ENCODE measurements at regions not wholly inside any gene's neighbourhood (a gene's known extent, or its start where the extent isn't known, plus 50 kb on each side); places are given as distances from the start of the nearest gene placed in this dataset.
A peak's percentile ranks its signal among the peaks of the same experiment; 100 is the strongest.

DNA sequence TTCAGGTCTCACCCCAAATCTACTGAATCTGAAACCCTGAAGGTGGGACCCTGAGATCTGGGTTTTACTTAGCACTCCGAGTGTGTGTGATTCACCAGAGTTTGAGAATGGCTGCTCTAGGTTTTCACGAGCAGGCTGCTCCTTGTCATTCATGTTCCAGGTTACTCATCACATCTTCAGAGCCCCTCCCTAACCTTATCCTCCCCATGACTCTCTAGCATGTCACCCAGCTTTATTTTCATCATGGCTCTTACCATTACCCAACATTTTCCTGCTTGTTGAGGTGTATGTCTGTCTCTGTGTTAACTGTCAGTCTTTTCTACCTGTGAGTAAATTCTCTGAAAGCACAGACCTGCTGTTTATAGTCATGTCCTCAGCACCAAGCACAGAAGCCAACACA is 319.2 kb downstream of the NSG2 start:
- TF ChIP-seq PPARA (CRISPR knock-in tag; IDR thresholded peaks at IDR 0.05; ENCODE audit: borderline replicate concordance) (no peak), CSDC2 (CRISPR knock-in tag; IDR thresholded peaks at IDR 0.05) (no peak), ARNTL (CRISPR knock-in tag; IDR thresholded peaks at IDR 0.05; ENCODE audit: borderline replicate concordance, low read depth) (no peak), ESRRG (CRISPR knock-in tag; IDR thresholded peaks at IDR 0.05) (no peak), TCF4 (CRISPR knock-in tag; IDR thresholded peaks at IDR 0.05; ENCODE audit: borderline replicate concordance) (no peak), OSR1 (CRISPR knock-in tag; IDR thresholded peaks at IDR 0.05) (no peak), TOX (CRISPR knock-in tag; IDR thresholded peaks at IDR 0.05; ENCODE audit: borderline replicate concordance) (no peak), ISL1 (CRISPR knock-in tag; IDR thresholded peaks at IDR 0.05) (no peak), GLIS3 (CRISPR knock-in tag; IDR thresholded peaks at IDR 0.05) (no peak)
- TF ChIP-seq, protein P1, sequence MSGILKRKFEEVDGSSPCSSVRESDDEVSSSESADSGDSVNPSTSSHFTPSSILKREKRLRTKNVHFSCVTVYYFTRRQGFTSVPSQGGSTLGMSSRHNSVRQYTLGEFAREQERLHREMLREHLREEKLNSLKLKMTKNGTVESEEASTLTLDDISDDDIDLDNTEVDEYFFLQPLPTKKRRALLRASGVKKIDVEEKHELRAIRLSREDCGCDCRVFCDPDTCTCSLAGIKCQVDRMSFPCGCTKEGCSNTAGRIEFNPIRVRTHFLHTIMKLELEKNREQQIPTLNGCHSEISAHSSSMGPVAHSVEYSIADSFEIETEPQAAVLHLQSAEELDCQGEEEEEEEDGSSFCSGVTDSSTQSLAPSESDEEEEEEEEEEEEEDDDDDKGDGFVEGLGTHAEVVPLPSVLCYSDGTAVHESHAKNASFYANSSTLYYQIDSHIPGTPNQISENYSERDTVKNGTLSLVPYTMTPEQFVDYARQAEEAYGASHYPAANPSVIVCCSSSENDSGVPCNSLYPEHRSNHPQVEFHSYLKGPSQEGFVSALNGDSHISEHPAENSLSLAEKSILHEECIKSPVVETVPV (CRISPR knock-in tag; IDR thresholded peaks at IDR 0.05) = no peak
- TF ChIP-seq, protein P2, sequence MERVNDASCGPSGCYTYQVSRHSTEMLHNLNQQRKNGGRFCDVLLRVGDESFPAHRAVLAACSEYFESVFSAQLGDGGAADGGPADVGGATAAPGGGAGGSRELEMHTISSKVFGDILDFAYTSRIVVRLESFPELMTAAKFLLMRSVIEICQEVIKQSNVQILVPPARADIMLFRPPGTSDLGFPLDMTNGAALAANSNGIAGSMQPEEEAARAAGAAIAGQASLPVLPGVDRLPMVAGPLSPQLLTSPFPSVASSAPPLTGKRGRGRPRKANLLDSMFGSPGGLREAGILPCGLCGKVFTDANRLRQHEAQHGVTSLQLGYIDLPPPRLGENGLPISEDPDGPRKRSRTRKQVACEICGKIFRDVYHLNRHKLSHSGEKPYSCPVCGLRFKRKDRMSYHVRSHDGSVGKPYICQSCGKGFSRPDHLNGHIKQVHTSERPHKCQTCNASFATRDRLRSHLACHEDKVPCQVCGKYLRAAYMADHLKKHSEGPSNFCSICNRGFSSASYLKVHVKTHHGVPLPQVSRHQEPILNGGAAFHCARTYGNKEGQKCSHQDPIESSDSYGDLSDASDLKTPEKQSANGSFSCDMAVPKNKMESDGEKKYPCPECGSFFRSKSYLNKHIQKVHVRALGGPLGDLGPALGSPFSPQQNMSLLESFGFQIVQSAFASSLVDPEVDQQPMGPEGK (CRISPR knock-in tag; IDR thresholded peaks at IDR 0.05; ENCODE audit: borderline replicate concordance) = no peak
- no peak for ATAC-seq

DNA sequence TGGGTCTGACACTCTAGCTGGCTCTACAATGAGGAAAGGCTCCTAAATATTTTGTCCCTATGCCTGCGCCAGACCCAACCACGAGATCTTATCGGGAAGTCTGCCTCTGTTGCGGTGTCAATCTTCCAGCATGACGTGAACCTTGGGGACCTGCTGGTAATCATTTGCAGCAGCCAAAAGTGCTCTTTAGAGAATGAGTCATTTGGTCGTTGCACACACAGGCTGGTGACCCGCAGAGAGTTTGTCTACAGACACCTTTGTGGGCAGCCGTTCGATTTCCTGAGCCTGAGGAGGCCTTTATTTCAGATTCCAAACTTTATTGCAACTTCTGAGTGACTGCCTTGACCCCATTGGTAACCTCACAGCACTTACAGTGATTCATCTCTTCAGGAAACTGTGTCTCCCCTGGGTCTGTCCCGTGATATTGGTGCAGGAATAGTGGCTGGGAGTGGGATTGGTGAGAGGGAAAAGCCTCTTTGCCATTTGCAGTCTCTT is 326.1 kb downstream of the NSG2 start:
- TF ChIP-seq ZNF565 (CRISPR knock-in tag; conservative IDR thresholded peaks at IDR 0.05; ENCODE audit: low read depth) (no peak), ISL1 (CRISPR knock-in tag; IDR thresholded peaks at IDR 0.05) (peak; percentile 76)
- peak; percentile 82 for ATAC-seq

DNA sequence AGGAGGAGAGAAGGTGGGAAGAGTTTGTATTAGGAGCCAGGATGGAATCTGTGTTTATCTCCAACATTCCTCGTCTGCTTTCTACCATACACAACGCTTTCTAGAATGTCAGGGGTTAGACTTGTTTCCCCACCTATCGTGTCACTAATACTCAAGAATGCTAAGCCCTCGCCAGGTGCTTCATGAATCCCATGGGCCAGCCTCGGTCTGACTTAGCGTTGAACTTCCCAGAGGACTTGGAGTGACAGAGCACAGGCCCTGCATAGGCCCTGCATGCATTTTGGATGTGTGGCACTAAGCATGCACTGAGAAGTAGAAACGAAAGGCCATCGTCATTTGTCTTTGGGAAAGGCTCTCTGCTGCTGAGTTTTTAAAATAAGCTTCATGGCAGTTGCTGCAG is 328.7 kb downstream of the NSG2 start:
- TF ChIP-seq ARNTL (CRISPR knock-in tag; IDR thresholded peaks at IDR 0.05; ENCODE audit: borderline replicate concordance, low read depth) (no peak), ZNF565 (CRISPR knock-in tag; conservative IDR thresholded peaks at IDR 0.05; ENCODE audit: low read depth) (no peak)
- TF ChIP-seq, protein P2 (CRISPR knock-in tag; IDR thresholded peaks at IDR 0.05; ENCODE audit: borderline replicate concordance) = no peak
- TF ChIP-seq, protein P3, sequence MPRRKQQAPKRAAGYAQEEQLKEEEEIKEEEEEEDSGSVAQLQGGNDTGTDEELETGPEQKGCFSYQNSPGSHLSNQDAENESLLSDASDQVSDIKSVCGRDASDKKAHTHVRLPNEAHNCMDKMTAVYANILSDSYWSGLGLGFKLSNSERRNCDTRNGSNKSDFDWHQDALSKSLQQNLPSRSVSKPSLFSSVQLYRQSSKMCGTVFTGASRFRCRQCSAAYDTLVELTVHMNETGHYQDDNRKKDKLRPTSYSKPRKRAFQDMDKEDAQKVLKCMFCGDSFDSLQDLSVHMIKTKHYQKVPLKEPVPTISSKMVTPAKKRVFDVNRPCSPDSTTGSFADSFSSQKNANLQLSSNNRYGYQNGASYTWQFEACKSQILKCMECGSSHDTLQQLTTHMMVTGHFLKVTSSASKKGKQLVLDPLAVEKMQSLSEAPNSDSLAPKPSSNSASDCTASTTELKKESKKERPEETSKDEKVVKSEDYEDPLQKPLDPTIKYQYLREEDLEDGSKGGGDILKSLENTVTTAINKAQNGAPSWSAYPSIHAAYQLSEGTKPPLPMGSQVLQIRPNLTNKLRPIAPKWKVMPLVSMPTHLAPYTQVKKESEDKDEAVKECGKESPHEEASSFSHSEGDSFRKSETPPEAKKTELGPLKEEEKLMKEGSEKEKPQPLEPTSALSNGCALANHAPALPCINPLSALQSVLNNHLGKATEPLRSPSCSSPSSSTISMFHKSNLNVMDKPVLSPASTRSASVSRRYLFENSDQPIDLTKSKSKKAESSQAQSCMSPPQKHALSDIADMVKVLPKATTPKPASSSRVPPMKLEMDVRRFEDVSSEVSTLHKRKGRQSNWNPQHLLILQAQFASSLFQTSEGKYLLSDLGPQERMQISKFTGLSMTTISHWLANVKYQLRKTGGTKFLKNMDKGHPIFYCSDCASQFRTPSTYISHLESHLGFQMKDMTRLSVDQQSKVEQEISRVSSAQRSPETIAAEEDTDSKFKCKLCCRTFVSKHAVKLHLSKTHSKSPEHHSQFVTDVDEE (CRISPR knock-in tag; IDR thresholded peaks at IDR 0.05) = no peak
- no peak for ATAC-seq

DNA sequence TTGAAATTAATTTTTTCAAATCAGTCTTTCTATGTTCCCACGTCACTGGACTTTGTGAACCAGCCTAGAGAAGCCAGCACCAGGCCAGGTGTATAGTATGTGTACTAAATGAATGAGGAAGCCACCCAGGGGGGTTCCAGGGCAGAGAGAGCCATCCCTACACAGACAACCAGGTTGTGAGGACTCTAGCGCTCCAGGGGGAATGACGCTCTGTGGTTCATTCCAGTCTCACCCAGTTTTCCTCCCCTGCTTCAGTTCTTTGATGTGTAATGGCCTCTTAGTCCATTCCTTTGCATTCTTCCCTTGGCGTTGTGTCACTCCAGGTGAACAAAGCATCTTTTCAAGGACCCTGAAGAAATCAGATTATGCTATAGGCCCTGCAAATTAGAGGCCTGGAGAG is 330.6 kb downstream of the NSG2 start:
- TF ChIP-seq GLIS3 (CRISPR knock-in tag; IDR thresholded peaks at IDR 0.05) (no peak), OSR1 (CRISPR knock-in tag; IDR thresholded peaks at IDR 0.05) (no peak)
- TF ChIP-seq, protein P4, sequence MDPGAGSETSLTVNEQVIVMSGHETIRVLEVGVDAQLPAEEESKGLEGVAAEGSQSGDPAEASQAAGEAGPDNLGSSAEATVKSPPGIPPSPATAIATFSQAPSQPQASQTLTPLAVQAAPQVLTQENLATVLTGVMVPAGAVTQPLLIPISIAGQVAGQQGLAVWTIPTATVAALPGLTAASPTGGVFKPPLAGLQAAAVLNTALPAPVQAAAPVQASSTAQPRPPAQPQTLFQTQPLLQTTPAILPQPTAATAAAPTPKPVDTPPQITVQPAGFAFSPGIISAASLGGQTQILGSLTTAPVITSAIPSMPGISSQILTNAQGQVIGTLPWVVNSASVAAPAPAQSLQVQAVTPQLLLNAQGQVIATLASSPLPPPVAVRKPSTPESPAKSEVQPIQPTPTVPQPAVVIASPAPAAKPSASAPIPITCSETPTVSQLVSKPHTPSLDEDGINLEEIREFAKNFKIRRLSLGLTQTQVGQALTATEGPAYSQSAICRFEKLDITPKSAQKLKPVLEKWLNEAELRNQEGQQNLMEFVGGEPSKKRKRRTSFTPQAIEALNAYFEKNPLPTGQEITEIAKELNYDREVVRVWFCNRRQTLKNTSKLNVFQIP (CRISPR knock-in tag; IDR thresholded peaks at IDR 0.05; ENCODE audit: borderline replicate concordance, low read depth) = no peak
- TF ChIP-seq, protein P2 (CRISPR knock-in tag; IDR thresholded peaks at IDR 0.05; ENCODE audit: borderline replicate concordance) = no peak
- no peak for ATAC-seq

Measured in SK-N-SH treated with all-trans-retinoic acid at 6 μM for 48 hours (cell line).